ENCODE measurements at regions not wholly inside any gene's neighbourhood (a gene's known extent, or its start where the extent isn't known, plus 50 kb on each side); places are given as distances from the start of the nearest gene placed in this dataset.

DNA sequence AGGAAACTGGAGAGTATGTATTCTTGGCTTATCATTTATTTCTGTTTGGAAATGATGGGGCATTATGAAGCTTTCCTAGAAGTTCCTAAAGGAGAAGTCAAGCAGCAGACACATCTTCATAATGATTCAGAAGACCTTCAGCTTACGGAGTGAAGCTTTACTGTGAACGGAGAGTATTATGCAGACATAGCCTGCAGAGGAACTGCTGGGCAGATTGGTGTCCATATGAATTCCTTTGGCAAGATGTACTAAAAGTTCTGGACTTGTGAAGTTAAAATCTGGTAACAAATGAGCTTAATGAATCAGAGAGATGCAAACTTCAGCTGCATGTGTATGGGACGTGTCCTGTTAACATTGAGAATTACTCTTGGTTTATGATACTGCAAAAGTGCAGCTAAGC, 60.1 kb downstream of the NABP1 start:
- DNase-seq = no peak

DNA sequence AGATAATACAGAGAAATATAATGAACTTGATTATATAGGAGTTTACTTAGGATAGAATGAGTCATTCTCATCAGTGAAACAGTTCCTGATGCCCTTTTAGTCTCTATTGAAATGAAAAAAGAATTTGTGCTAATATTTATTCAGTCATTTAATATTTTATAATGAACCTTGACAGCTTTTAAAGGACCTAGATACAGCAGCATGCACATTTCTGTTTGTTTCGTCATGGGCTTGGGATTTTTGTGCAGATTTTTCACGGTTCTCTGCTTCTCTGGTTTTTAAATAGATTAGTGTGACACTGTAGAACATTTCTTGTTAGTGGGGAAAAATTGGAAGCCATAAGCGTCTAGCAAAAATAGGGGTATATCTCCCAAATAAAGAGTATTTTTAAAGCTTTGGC, 60.7 kb downstream of the NABP1 start:
- no peak for DNase-seq

DNA sequence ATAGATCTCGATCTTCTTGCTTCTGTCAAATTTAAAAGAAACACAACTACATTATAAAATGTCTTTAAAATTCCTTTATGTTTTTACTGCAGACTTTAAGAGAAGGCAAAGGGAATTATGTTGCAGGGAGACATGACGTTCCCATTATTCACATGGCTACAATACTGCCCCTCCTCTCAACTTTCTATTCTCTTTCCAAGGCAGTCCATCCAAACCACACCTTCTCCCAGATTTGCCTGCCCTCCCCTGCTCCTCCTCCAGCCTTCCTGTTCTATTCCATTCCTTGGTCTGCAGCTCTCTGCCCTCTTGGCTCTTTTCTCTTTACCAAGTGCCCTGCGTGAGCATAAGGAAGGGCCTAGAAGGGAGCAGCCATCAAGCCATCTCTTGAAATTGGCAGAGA, 61.3 kb downstream of the NABP1 start:
- DNase-seq = no peak

DNA sequence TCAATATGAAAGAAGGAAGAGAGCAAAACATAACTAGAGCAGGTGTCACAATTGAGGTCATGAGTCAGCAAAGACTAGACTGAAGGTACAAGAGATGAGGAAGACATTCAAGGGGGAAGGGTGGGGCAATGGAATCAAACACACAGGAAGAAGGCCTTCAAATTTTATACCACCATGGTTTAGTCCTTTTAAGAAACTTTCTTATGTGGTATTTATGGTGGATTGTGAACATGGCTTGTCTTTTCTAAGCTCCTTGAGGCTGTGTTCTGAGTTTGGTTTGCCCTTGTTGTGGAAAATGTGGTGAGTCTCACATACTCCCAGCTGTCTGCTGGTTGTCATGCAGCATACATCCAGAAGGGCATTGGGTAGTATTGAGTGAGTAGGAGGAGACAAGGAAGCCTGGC, 62.1 kb downstream of the NABP1 start:
- DNase-seq = no peak

DNA sequence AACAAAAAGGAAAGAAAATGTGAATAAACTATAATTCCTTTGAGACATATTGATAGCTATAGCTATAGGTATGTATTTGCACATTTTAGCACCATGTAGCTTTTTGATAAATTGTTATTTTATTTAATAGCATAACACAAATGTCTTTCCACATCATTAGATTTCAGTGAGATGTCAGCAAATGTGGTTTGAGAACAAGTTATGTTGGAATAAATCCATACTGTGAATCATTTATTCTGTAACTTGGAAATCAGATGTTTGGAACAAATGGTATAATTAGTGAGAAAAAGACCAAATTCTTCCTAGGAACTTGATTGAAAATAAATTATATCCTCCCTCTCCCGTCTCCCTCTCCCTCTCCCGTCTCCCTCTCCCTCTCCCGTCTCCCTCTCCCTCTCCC, 62.8 kb downstream of the NABP1 start:
- DNase-seq = no peak

DNA sequence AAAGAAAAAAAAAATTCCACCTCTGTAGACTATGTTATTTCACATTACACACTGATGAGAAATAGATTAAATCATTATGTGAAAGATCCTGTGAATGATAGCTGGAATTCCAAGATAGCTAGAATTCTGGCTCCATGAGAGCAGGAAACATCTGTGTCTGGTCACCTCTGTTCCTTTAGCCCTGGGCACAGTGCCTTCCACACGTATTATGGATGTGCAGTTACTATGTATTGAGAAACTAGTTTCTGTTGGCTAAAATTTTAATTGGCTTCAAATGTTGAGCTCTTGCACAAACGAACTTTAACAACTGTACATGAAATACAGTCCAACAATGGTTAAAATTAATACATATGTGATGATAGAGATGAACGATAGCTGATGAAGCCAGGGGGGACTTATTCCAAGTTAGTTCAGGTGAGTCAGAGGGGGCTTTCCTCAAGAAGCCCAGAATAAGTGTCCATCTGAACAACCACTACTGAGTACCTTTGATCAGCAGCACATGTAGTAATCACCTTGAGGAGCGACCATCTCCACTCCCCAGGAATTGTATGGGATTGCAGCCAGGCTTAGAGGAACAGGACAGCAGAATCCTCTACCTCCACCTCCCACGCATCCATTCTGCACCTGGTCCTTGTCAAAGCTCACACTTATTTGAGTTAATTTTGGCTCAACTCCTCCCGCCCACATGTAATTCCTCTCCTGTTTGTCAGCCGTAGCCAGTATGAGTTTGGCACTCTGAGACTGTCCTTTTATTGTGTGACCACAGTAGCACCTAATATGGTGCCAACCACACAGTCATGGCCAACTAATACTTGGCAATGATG, 68.6 kb downstream of the NABP1 start:
- peak; percentile 50 for DNase-seq

DNA sequence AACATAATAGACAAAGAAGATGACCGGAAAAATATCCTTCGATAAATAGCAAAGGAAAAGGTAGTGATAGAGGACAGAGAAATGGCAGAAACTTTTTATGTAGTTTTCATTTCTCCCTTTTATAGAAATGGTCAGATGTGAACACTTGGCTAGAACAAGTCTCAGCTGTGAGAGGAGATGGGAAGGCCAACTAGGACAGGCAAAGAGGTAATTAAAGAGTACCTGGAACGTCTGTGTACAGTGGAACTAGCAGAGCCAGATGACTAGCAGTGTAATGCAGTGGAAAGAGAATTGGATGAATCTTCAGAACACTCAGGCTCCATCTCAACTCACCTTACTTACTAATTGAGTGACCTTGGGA, 69.2 kb downstream of the NABP1 start:
- DNase-seq = no peak

DNA sequence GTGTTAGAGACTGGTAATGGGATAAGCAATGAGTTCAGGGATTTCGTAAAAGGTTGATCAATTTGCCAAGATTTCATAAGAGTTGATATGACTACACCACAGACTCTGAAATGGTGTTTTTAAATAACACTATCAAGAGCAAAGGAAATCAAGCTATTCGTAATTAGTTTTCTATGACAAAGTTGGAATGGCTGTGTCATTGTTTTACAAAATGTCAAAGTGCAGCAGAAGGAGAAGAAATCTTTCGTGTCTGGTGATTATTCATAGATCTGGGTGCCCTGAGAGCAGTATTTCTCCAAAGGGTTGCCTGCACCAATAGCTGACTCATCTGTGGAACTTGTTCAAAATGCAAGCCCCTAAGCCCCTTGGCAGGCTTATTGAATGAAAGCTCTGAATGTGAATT, 70.1 kb downstream of the NABP1 start:
- peak; percentile 73 for DNase-seq

DNA sequence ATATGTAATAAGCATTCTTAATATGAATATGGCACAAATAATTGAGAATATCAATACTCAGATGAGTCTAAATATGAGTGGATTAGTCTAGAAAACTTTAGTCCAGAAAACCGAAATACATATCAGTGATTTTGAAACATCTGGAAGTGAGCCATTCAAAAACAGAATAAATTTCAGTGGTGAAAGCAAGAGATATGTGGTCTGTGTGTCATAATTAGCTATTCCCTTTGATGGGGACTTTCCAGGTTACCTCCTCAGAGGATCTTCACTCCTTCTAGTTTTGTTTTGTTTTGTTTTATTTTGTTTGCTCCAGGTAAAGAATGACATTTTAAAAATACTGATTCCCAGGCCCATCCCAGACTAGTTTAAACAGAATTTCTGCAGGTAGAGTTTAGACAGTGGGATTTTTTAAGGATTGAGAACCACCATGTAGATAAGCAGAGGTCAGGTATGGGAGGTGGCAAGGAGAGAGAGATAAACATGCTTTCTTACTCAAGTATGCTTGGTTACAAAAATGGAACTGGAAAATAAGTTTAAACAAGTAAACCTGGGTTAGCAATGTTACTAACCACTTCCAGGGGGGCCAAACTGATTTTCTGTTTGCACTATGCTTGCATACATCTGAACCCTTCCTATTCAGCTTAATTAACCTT, 70.7 kb downstream of the NABP1 start:
- DNase-seq = peak; percentile 29

DNA sequence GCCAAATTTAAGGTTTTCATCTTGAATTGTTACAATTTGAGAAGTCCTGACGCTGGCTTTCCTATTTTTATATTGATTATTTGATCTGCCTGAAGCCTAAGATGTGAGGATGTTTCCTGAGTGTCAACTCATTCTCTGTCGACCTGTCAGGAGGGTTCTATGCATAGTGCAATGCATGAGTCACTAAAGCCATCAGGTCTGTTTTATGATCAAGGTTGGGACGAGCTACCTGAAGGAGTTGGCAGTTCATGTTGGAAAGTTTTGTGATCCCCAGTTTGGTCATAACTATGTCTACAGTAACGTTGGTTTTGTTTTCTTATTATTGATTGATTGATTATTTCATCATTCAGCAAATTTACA, 71.2 kb downstream of the NABP1 start:
- no peak for DNase-seq

DNA sequence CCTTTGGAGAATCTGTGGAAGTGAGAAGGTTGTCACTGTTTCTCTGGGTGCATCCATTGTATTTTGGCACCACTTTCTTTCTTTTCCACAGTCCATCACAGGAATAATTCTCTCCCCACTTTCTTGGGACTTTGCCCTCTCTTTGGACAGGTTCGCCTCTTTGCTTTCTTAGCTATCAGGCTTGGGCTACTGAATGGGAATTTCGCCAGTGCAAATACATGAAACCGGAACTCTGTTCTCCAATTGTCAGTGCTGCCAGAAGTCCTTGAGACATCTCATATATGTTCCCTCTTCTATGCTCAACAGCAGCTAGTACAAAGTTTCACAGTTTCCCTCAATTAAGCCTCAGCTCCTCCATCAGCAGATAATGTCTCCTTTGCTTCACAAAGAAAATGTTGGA, 76.2 kb downstream of the NABP1 start:
- DNase-seq = no peak

DNA sequence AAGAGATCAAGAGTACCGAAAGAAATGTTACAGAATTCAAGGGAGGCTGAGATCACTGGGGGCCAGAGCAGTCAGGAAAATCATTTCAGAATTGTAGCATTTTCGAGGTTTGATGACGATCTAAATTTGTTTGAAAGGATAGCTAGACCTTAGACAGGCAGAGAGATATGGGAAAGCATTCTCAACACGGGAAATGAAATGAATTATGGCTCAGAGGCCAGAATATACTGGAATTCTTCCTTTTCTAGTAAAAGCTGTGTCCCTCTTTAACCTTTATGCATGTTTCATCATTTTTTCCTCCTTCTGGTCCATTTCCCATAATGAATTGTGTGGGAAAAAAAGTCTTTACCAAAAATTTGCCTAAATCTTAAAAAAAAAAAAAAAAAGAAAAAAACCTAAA, 78.8 kb downstream of the NABP1 start:
- no peak for DNase-seq

DNA sequence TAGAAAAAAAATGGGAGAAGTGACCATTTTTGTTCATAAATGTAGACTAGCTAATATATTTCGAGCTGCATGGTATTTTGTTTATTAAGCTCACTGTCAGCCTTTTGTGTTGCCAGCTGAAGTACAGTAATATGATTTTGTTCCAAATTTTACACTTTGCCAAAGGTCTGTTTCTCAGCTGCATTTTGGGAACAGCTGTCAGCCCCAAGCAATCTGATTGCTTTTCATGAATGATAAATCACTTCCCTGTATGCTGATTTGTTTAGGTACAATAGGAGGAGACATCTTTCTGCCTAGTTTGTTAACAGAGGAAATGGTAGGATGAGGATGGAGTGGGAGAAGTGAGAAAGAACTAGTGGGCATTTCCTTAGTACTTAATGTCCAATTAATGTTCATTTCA, 79.3 kb downstream of the NABP1 start:
- DNase-seq = no peak

DNA sequence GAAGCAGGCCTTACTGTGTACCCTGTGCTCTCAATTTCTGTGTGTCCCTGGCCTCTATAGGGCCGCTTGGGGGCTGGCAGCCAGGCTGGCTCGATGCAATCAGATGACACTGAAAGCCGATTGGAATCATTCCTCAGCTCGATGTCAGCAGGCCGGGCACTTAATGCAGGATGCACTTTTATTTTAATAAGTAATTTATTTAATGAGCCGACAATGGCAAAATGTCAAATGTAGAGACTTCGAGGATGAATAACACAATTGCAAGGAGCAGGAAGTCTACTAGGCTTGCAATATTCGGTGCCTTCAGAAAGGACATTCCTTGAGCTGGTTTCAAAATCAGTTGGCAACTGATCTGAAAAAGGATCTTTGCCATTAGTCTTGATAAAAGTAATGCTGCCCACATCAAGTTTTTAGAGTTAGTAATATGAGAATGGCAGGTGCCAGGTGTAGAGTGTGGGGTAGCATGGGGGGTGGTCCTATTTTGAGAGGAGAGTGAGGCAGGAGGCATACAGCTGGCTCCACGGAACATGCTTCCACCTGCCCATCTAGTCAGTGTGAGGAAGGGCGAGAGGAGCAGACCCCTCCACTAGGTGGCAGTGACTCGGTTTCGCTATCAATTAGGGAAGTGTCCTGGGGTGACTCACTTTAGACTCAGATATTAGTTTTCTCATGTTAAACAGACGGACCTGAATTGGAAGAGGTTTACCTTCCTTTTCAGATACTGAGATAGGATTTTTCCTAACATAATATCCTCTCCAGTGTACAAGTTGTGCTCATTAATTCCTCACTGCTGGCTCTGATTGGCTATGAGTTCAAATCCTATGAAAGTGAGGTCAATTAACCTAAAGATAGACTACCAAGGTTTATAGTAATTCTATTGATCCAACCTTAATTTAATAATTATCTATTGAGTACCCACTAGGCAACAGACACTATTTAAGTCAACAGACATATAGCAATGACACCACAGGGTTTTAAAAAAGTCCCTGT, 80.9 kb downstream of the NABP1 start:
- DNase-seq = peak; percentile 80

DNA sequence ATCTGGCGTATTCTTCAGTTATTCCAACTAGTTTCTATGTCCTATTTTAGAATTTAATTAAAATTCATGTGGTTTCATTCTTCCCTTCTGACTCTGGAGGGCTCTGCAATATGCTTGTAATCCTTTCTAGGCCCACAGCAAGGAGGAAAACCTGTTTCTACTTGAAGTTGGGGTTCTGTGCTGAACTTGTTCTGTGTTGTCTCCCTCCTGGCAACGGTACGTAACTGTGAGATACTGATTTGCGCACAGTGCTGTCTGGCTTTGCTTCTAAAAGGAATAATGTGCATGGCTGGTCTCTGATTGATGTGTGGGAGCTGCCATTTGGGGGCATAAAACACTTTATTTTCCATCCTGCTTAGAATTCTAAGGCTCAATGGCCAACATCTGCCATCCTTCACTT, 81.7 kb downstream of the NABP1 start:
- no peak for DNase-seq

DNA sequence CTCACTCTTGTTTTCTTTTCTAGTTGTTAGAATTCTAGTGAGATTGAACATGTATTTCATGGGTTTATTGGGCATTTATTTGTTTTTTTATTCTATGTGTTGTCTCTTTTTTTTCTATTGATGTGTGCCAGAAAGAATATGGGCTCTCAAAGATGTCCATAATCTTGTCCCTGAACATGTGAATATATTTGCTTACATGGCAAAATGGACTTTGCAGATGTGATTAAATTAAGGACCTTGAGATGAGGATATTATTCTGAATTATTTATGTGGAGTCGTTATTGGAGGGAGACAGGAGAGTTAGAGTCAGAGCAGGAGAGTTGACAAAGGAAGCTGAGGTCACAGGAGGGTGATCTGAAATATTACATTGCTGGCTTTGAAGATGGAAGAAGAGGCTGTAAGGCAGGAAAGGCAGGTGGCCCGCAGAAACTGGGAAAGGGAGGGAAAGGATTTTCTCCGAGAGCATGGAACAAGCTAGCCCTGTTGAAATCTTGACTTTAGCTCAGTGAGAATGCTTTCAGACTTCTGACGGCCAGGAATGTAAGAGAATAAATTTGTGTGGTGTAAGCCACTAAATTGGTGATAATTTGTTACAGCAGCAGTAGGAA, 82.8 kb downstream of the NABP1 start:
- no peak for DNase-seq

DNA sequence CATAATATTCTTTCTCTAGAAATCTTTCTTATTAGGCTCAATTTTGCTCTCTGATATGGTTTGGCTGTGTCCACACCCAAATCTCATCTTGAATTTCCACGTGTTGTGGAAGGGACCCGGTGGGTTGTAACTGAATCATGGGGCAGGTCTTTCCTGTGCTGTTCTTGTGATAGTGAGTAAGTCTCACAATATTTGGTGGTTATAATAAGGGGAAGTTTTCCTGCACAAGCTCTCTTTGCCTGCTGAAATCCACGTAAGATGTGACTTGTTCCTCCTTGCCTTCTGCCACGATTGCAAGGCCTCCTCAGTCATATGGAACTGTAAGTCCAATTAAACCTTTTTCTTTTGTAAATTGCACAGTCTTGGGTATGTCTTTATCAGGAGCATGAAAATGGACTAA, 73.8 kb downstream of the CAVIN2 start:
- DNase-seq = no peak

DNA sequence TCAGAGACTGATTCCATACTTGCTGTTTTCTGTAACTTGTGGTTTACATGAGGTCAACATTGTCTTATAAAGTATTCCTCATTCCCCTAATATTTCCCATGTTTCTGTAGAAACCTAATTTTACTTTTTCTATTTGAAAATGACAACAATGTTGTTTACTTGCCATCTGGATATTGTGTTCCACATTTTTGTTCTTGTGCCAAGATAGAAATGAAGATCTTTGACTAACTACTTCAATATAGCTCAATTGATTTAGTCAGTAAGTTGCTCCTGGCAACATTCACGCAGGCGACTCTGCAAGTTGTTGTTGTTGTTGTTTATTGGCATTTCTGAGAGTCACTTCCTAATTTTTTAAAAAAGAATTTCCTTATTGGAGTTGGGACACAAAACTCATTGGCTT, 69.5 kb downstream of the CAVIN2 start:
- no peak for DNase-seq

DNA sequence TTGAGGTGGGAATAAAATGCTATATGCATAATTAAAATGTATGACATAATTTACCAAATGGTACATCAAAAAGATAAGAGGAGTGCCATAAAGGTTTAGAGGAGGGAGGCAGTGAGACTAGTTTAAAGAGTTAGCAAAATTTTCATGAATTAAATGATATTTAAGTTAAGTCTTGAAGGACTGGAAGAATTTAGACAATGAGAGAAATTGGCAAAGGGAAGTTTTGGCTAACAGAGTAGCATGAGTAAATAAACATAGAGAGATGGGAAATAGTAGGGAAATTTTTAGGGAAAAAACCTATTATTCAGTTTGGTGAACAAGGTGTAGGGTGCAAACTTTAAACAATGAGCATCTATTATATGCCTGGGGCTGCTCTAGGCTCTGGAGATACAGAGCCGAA, 68.8 kb downstream of the CAVIN2 start:
- no peak for DNase-seq

DNA sequence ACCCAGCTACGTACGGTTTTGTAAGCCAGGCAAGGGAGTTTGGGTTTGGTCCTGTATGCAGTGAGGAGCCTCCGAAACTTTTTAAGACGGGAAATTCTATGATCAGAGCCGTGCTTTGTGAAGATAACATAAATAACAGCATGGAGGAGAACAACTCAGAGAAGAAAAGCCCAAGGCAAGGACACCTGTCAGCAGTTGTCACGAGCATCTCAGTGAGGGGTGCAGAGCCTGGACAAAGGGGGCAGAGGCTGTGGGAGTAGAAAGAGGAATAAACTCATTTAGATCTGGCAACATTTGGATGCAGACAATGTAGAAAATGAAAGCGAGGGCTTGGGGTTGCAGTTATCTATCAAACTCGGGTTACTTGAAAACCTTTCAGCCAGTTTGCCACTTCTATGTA, 64.5 kb downstream of the CAVIN2 start:
- DNase-seq = no peak

DNA sequence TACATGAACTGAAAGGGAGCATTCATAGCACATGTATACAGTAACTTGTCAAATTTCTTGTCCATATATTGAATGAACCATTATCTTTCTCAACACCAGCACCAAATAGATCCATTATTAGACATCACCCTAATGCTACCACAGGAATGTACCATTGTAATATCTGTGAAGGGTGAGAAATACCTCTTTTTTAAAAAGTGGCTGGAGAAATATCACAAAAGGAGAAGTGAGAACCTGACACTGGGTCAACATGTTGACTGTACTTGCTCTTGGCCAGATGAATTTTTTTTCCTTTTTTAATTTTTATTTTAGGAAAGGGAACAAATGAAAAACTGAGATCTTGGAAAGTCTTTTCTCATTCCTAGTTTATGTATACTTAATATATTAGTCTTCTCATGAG, 63.5 kb downstream of the CAVIN2 start:
- DNase-seq = no peak
